Hematopoietic multipotent progenitor cell treated with erythropoietin and hydrocortisone succinate and interleukin-3 and kit ligand, for 8 days (in vitro differentiated cells): ENCODE measurements at regions not wholly inside any gene's neighbourhood (a gene's known extent, or its start where the extent isn't known, plus 50 kb on each side); places are given as distances from the start of the nearest gene placed in this dataset.

ENCODE experiments used
- DNase-seq: peaks from one replicate; pipeline ENCODE4 v3.0.0-alpha.2; 2015

DNA sequence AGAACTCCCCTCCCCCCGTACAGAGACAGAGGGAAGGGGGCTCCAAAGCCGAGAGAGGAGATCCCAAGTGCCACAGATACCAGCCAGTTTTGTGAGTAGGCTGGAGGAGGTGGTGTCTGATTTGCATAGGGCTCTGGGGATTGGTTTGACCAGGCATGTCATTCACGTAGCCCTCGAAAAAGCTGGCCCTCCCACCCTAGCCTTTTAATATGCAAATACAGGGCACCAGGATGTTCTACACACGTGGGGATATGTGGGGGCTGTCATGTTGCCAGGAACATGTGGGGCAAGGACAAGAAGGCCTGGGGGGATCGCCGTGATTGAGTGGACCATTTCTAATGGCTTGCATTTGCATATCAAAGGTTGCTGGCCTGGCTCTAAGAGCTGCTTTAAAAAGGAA, 272.9 kb downstream of the PPP1R2C start:
- no peak for DNase-seq

DNA sequence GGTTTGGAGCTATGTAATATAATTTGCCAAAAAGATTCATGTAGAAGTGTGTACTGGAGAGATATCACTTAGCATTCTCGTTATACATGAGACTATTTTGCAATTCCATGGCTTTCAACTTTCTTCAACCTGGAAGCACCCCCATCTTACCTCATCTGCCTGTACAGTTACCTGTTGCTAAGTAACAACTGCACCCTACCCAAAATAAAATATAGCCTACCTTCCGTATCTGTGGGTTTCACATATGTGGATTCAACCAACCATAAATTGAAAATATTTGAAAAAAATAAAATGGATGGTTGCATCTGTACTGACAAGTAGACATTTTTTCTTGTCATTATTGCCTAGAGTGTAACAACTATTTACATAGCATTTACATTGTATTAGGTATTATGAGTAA, 278.3 kb downstream of the PPP1R2C start:
- no peak for DNase-seq

DNA sequence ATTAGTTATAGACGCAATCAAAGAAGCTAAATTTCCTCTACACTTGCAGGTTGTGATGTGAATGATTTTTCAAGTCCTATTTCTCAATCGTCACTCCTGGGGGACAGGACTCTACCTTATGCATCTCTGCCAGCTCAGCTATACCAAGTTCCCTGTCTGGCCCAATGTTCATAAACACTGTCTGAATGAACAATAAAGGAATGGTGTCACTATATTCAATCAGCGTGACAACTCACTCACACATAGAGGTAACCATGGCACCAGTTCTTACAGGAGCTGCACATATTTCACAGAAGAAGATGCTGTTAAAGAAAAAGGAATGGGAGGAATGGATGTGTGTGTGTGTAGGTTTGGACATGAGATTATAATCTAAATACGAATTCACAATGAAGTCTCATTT, 280.6 kb downstream of the PPP1R2C start:
- DNase-seq: no peak

DNA sequence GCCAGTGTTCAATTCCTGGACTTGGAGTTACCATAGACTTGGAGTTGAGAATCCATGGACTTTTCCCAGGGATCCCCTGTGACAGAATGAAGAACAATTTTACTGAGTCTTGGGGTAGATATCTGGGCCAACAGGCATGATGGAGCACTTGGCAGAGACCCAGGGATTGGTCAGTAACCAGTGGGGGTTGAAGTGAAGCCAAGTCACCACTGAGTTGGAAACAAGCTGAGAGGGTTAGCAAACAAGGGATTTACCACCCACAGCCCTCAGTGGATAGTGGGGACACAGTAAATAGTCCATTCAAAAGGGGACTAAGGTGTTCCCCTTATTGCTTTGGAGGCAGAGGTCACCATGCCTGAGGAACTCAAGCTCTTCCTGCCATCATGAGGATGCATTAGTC, 281.7 kb downstream of the PPP1R2C start:
- no peak for DNase-seq

DNA sequence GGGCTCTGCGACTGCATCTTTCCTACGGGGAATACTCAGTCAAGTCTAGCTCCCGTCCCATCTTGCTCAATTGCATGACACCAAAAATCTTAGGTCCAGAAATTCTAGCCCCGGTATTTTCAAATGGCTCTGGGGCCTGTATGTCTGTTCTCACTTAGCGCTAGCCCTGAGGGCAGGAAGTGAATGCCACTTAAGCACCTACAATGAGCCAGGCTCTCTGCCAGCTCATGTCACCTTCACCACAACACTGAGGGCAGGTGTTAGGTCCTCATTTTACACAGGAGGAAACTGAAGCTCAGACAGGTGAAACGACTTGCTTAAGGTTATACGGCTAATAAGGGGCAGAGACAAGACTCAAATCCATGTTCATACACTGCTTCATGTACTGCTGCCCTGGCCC, 282.8 kb downstream of the PPP1R2C start:
- DNase-seq: no peak

DNA sequence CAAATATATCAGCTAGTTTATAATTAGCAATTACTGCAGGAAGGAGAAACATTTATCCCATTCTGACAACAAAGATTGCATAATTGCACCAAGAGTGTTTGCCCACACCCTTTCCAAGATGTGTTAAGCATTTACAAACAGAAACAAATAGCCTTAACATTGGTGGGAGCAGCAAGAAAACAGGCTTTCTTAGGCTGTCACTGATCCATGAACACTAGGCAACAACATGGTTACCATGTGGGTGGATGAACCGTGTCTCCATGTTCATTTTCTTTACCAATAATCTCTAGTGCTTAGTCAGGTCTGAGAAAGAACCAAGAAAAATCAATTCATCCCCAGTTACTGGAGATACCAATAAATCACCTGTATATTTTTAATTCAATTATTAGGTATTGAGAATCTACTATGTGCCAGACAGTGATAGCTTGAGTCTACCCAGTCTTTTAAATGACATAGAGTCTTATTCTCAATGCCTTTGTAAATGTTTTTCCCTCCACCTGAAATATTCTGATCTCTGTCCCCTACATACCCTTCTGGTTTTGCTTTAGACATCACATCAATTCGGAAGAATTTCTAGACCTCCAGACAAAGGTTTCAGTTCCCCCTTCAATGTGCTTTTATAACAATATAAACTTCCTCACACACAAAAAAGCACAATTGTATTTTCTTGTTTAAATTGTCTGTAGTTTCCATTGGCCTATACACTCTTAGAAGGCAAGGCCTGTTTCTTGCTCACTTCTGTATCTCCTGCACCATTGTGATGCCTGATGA, 286.6 kb downstream of the PPP1R2C start:
- no peak for DNase-seq

DNA sequence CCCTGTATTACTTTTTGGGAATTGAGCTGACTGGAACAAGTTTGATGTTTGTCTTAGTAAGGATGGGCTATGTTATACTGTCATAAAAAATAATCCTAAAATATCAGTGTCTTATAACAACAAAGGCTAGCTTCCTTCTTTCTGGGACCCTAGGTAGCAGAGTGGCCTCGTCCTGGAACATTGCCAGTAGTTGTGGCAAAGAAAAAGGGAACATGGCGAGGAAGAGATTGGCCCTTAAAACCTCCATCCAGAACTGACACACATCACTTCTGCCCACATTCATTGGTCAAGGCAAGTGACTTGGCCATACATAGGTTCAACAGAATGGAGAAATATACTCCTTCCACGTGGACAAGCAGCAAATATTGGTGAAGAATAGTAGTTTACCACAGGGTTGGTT, 287.9 kb downstream of the PPP1R2C start:
- DNase-seq: no peak

DNA sequence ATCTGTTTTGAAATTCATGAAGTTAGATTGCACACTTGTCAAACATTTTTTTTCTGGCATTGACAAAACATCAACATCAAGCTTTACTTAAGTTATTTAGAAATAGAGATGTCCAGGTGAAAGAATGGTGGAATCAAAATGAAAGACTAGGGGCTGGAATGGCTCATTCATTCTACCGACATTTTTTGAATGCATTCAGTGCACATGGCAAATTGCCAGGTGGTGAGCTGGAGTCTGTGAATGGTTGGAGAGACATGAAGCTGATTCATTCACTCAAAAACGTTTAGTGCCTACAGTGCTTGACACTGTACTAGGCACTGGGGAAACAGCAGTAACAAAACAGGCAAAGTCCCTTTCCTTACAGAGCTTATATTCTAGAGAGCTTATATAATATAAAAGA, 292.4 kb downstream of the PPP1R2C start:
- no peak for DNase-seq

DNA sequence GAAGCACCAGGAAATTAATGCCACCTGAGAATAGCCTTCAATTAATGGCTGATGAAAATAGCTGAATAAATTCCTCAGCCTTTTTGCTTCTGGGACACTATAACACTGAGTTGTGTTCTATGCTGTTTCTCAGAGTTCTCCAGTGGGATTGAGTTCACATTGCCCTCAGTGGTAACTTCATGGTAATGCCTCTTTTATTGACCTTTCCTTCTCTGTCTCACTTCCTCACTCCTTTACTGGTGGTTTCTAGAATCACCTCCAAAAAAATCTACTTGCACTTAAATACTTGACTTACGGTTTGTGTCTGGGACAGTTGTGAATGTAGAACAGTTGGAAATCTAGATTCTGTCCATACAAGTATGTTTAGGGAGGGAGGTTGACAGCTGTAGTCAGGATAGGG, 293.7 kb downstream of the PPP1R2C start:
- no peak for DNase-seq

DNA sequence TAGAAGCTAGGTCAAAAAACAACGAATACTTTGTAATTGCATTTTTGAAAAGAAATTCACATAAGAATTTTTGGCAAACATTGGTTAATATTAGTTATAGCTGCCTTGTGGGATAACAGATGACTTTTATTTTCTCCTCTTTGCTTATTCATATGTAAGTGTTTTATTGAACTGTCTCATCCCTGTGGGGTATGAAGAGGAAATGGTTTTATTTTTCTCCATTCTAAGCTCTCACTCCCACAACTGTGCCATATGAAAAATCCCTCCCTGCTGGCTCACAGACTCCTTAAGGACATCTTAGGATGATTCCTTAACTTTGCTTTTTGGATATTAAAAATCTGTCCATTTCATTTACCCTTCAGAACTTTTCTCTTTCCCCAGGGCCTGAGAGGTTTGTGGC, 300.6 kb downstream of the PPP1R2C start:
- DNase-seq: no peak

DNA sequence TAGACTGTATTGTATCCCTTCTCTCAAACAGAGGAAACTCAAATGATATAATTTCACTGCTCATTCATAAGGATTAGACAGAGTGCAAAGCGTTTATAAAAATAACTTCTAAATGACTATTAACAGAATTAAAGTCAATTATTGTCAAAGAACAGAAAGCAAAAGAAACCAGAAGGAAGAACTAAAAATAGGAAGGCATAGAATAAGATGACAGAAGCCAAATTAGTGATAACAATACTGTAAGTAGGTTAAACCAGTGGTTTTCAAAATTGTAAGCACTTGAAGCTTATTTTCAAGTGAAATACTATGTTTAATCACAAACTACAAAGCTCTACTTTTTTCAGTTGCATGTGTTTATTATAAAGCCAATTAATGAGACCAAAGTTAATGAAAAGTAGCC, 305.2 kb downstream of the PPP1R2C start:
- no peak for DNase-seq

DNA sequence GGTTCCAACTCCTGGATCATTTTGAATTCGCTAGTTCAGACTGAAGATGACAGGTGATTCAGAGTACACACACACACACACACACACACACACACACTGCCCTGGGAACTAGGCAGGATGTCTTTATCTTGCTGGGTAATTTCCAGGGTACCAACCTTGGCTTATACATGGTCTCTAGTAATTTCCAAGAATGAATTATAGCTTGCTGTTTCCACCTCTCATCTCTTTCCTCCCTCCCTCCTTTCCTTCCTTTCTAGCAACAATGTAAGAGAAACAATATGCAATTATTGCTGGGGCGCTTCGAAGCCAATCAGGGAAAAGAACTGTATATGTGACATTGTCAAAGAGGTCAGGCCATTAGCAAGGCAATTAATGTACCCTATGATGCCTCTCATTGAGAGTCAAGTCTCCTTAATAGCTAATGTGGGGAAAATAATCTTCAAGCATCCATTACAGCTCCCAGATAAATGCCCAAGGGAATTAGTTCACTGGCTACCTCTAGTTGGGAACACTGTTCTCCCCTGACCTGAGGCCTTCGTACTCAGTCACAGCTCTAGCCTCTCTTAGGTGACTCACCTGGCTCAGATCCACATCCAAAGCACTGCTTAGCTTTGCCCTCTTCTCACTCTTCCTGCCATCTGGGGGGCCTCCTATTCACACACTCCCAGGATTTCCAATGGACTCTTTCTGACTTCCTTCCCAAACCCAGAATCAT, 311.5 kb downstream of the PPP1R2C start:
- DNase-seq: no peak

DNA sequence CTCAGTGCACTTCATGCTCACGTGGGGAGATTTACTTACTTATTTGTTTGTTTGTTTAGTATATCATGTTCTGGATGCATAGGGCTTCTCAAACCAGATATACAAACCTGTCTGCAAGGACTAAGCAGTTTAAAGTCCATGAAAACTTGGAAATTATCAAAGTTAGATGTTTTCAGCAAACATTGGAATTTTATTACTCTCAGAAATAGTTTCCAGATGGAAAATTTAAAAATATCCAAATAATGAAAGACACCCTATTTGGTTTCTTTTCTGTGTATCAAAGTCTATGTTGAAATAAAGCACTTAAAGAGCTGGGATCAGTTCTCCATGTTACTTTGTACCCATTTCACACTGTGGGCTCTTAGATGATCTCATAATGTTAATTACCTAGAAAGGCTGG, 312.1 kb downstream of the PPP1R2C start:
- DNase-seq: no peak

DNA sequence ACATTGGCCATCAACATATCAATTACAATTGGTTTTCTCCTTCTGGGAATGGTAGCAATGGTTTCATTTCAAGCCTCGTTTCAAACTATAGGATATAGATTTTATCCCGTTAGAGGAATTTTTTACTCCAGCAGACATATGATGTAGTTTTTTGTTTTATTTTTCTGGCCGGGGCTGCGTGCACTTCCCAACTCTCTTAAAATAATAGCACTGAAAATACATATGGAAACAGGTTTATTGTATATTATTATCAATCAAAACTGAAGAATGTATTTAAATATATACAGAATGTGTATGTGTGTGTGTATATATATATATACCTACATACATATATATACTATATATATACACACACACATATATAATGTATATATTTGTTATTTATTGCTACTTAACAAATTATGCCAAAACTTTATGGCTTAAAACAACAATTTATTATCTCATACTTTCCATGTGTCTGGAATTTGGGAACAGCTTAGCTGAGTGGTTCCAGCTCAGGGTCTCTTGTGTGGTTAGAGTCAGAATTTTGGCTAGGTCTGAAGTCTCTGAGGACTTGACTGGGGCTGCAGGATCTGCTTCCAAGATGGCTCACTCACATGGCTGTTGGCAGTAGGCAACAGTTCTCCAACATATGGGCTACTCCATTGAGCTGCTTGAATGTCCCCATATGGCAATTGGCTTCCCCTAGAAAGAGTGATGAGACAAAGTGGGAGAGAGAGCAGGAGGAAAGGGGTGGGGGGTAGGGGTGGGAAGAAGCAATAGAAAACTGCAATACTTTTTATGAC, 314.1 kb downstream of the PPP1R2C start:
- DNase-seq: no peak

DNA sequence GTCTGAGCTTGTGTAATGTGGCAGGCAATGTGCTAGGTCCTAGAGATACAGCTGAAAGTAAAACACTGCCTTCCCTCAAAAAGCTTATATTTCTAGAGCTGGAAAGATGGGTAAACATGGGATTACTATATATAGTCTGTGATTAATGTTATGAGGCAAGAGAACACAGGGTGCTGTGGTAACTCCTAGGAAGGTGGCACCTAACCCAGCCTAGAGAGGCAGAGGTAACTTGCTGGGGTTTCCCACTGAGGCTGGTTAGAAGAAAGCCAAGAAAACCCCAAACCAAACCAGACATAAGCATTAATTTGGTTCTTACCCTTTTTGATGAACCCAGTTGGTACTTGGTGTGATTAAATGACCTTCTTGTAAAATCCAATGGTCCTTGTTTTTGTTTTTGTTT, 315.0 kb downstream of the PPP1R2C start:
- no peak for DNase-seq

DNA sequence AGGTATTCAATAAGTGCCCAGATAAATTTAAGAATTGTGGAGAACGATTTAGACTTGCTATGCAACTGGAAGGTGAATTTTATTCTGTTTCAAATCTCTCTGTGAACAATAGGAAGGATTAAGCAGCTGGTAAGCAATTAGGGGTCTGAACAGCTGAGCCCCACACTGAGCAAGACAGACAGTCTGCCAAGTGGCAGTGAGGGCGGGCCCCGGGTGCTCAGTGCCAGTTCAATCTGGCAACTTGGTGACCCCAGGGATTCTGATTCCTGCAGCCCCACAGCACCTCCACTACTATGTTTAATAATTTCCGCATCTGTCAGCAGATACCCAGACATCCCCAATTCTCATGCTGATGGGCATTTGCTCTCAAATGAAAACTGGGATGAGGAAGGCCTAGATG, 317.3 kb downstream of the PPP1R2C start:
- DNase-seq: no peak

DNA sequence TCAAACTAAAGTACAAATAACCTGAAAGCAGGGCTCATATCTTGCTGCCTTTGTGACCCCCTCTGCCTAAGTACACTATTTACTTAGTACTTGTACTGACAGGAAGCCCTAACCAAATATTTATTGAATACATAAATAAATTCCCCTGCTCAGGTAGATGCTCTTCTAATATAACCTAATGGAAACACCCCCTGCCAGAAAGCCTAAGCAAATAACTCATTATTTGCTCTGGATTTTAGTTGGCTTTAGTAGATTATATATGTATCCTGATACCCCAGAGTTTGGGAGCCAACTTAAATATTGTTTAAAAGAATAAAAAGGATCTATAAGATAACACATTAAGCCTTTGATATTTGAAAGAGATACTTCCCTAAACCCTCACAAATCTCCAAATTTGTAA, 318.2 kb downstream of the PPP1R2C start:
- DNase-seq: no peak

DNA sequence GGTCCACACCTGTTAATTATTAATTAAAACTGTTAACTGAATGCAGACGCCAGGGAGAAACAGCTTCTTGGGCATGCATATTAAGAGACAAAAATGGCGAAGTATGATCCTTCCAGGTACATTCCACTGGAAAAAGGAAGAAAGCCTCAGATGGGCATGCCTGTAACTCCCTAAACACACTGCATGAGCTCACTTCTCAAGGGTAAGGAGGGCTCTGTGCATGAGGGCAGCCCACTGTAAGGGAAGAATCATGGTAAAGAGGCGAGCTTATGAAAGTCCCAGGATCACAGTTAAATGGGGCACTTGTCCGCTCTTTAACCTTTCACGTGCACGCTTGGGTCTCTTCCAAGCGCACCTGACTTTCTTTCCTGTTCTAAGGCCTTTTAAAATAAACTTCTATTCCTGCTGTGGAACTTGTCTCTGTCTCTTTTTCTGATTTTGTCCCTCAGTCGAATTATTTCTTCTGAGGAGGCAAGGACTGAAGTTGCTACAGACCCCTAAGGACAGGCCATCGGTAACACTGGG, 321.7 kb downstream of the PPP1R2C start:
- DNase-seq: no peak

DNA sequence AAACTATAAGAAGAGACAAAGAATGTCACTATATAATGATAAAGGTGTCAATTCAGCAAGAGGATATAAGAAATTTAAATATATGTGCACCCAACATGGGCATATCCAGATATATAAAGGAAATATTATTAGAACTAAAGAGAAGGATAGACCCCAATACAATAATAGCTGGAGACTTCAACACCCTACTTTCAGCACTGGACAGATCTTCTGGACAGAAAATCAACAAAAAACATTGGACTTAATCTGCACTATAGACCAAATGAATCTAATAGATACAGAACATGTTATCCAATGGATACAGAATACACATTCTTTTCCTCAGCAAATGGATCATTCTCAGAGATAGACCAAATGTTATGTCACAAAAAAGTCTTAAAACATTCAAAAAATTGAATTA, 327.7 kb downstream of the PPP1R2C start:
- no peak for DNase-seq

DNA sequence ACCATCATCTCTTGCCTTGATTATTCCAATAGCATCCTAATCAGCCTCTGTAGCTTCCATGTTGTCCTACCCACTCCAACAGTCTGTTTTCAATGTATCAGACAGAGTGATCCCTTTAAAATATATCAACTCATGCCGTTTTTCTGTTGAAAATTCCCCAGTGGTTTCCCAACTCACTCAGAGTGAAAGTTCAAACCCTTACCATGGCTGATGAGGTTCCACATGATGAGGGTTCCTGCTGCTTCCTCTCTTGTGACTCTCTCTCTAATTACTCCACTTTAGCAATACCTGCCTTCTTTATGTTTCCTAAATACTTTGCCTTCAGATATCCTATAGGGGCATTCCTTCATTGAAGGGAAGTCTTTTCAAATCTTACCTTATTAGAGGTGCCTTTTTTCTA, 334.7 kb downstream of the PPP1R2C start:
- no peak for DNase-seq

DNA sequence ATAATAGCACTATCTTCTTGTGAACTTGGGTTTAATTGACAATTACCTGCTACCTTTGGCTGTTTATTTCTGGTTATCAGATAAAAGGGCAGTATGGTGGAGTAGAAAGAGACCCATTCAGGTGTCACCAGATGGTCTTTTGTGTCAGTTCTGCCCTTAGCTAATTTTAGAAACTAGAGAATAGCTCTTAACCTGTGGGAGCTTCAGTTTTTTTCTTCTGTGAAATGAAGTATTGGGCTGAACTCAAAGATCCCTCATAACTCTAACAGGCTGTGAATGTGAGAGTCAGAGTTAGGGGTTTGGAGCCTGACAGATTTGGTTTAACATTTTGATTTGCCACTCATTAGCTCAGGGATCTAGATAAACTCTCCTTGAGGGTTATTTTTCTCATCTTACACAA, 335.2 kb downstream of the PPP1R2C start:
- no peak for DNase-seq

DNA sequence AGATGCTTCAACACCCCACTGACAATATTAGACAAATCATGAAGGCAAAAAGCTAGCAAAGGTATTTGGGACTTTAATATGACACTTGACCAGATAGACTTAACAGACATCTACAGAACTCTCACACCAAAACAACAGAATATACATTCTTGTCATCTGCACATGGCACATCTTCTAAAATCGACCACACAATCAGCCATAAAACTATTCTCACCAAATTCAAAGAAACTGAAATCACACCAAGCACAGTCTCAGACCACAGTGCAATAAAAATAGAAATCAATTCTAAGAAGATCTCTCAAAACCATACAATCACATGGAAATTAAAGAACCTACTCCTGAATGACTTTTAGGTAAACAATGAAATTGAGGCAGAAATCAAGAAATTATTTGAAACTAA, 340.8 kb downstream of the PPP1R2C start:
- no peak for DNase-seq

DNA sequence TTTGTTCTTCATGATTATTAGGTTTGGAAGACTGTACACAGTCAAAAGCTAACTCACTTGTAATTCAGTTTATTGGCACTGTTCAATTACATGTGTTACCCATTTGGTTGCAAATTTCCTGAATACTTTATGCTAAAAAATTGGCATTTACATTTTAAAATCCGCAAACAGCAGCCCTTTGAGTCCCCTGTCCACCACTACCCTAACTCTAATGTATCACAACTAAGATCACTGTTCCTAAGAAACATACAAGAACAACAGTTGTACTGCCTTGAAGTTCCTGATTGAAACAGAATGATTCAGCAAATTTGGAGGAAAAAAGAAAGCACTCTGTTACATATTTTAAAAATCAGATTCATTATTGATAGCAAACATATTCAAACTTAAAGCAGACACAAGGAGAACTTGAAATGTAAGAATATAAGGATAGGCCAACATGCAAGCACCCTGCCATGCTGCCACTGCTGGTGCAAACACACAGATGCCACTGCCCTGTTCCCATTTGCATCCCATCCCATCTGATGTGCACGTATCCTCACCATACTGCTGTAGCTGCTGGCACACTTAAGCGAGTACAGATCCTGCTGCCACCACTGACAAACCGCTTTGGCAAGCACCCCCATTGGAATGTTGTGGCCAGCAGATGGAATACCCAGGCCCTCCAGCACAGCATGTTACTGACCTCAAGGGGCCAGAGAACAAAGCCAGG, 343.4 kb downstream of the PPP1R2C start:
- DNase-seq: no peak
